ENCODE measurements at regions not wholly inside any gene's neighbourhood (a gene's known extent, or its start where the extent isn't known, plus 50 kb on each side); places are given as distances from the start of the nearest gene placed in this dataset.

DNA sequence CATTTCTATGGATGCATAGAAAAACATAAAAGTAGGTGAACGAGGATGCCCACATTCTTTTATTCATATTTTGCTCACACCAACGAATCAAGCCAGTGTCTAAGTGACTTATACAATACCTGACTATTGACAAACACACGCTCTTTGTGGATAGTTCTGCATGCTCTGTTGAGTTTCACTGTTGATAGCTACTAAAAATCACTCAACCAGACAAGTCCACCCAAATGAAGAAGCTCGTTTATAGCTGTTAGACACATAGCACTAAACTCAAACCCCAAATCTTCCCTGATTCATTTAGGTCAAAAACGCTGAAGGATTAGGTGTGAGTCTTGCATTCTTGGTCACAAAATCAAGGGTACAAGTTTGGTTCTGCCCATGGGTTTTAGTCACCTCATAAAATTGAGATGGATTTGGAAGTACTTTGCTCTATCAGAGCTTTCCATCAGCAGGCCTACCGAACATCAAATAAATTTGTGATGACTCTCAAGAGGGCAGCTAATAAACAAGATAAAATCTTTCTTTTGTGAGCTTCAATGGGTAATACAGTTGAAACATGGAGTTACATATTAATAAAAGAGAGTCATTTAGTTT lies 92.7 kb upstream of the ETAA1 start:
- TF ChIP-seq, protein P1, sequence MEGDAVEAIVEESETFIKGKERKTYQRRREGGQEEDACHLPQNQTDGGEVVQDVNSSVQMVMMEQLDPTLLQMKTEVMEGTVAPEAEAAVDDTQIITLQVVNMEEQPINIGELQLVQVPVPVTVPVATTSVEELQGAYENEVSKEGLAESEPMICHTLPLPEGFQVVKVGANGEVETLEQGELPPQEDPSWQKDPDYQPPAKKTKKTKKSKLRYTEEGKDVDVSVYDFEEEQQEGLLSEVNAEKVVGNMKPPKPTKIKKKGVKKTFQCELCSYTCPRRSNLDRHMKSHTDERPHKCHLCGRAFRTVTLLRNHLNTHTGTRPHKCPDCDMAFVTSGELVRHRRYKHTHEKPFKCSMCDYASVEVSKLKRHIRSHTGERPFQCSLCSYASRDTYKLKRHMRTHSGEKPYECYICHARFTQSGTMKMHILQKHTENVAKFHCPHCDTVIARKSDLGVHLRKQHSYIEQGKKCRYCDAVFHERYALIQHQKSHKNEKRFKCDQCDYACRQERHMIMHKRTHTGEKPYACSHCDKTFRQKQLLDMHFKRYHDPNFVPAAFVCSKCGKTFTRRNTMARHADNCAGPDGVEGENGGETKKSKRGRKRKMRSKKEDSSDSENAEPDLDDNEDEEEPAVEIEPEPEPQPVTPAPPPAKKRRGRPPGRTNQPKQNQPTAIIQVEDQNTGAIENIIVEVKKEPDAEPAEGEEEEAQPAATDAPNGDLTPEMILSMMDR (IDR thresholded peaks at IDR 0.05; ENCODE audit: poor library complexity, severe bottlenecking) = no peak
- TF ChIP-seq RAD21 (conservative IDR thresholded peaks at IDR 0.05) (no peak), MXI1 (conservative IDR thresholded peaks at IDR 0.05; ENCODE audit: poor library complexity, severe bottlenecking) (no peak)
